Heart left ventricle (tissue), 16 donors: ENCODE measurements at regions not wholly inside any gene's neighbourhood (a gene's known extent, or its start where the extent isn't known, plus 50 kb on each side); places are given as distances from the start of the nearest gene placed in this dataset.

Experiments used
- ATAC-seq, 4 donors: fragments of 200-7000 bp; cut with Tn5 transposase; one replicate each; pipeline ENCODE4 v1.9.1; 2020 to 2022; ENCODE audit warnings: moderate library complexity in 4 of 4, mild to moderate bottlenecking in 3 of 4, moderate number of reproducible peaks in 1 of 4
- DNase-seq, 5 donors: peaks; one replicate each; pipeline ENCODE4 v3.0.0-alpha.2; 2020
- H3K27ac ChIP-seq, 12 donors: fragments of 200-600 bp; sonication (generic) in 4 of 12; one replicate each; pipeline versions ENCODE4 v1.5.0 to v1.8.0; 2016 to 2022; ENCODE audit warnings: mild to moderate bottlenecking in 2 of 12
- H3K27me3 ChIP-seq, 9 donors: fragments of 200-600 bp; sonication (generic) in 2 of 9; one replicate each; pipeline versions ENCODE4 v1.5.1 to v1.8.0; 2016 to 2022; ENCODE audit warnings: mild to moderate bottlenecking in 3 of 9
- H3K36me3 ChIP-seq, 9 donors: fragments of 200-600 bp; sonication (generic) in 2 of 9; one replicate each; pipeline versions ENCODE4 v1.5.0 to v1.8.0; 2018 to 2022; ENCODE audit warnings: mild to moderate bottlenecking in 2 of 9
- H3K4me1 ChIP-seq, 12 donors: fragments of 200-600 bp; sonication (generic) in 4 of 12; one replicate each; pipeline versions ENCODE4 v1.5.0 to v1.8.0; 2016 to 2022; ENCODE audit warnings: mild to moderate bottlenecking in 3 of 12
- H3K4me3 ChIP-seq, 12 donors: fragments of 200-600 bp; sonication (generic) in 4 of 12; one replicate each; pipeline versions ENCODE4 v1.5.0 to v1.8.0; 2017 to 2022; ENCODE audit warnings: mild to moderate bottlenecking in 9 of 12, moderate library complexity in 4 of 12
- H3K9me3 ChIP-seq, 12 donors: fragments of 200-600 bp; sonication (generic) in 4 of 12; one replicate each; pipeline versions ENCODE4 v1.5.0 to v1.8.0; 2016 to 2022; ENCODE audit warnings: mild to moderate bottlenecking in 1 of 12
- CTCF ChIP-seq, 12 donors: fragments of 200-600 bp; sonication (generic) in 4 of 12; IDR thresholded peaks; one replicate each; pipeline versions ENCODE4 v1.5.0 to v1.8.0; 2018 to 2022; ENCODE audit warnings: antibody characterized with exemption in 12 of 12, mild to moderate bottlenecking in 5 of 12
- POLR2A ChIP-seq, 2 donors: fragments of 450-650 bp; IDR thresholded peaks; one replicate each; pipeline ENCODE4 v1.6.1; 2017; ENCODE audit warnings: antibody characterized with exemption in 2 of 2, mild to moderate bottlenecking in 2 of 2, moderate library complexity in 2 of 2
- WGBS, 4 donors: extraction: QIAGEN DNeasy Blood & Tissue Kit in 2 of 4; methylation state at CpG; one replicate each; pipeline versions ENCODE4 v1.1.5 to v1.1.7; 2013 to 2018; 5-methylcytosine and 5-hydroxymethylcytosine counted together
- intact Hi-C, 10 donors: fragments of 100-400 bp; cut with DNase I; formaldehyde crosslinking; loops; one replicate each; pipeline versions ENCODE4 v1.11.1 to v1.14.2; 2022
- donor health status: ischemic (EF 13 %, LVEDD 7.1; RV severe dilation, severe dysfunction).
- donor health status: healthy with polysubstance abuse.
- donor health status: DM: no; HTN: yes; CAD: no.
- donor health status: DM: no; HTN: no; CAD: no.
- donor health status: ischemic (EF 25% LVEDD 6.9; RV normal size, moderate dysfunction).
- donor health status: ischemic (EF 25% LVEDD 5.7; RV mildly dilated, moderate dysfunction).
- donor health status: healthy.
- donor health status: DM: yes; HTN: yes; CAD: no.
- donor health status: ischemic (EF 35%, LVEDD 5.7; RV mildly dilated, moderate dysfunction).
- donor health status: nonischemic (EF 11% LVEDD 7.7; RV severe dilation, severe dysfunction).
- donor health status: DM: yes; HTN: yes; CAD: no.
- donor health status: PGD.
- donor health status: ischemic (EF 29% LVEDD 5.4; RV normal size, mild dysfunction).
- donor health status: nonischemic (EF 23%, LVEDD 6.1; RV moderate dilation, normal function).

- H3K27ac ChIP-seq = no peak overlapping the region
- no peaks in the 10 kb centered on the region for H3K4me1 ChIP-seq
- intact Hi-C loops = no loop called here
- no peaks in the 10 kb centered on the region for H3K27me3 ChIP-seq
- H3K4me3 ChIP-seq = no peak overlapping the region
- H3K9me3 ChIP-seq = no peaks in the 10 kb centered on the region
- no peaks in the 10 kb centered on the region for H3K36me3 ChIP-seq
- WGBS, 4 donors = 41 to 59% (median 45%) methylated on average over 2 of the region's 2 CpGs
- ATAC-seq = no peak
- no peak for DNase-seq
- no peak for TF ChIP-seq CTCF (IDR thresholded peaks at IDR 0.05)
- TF ChIP-seq POLR2A (IDR thresholded peaks at IDR 0.05) = no peak
These were observed 1075.6 kb downstream of the HACE1 start for GRCh38 chr6:103784117-103784516.

GRCh38 chr6:103783329-103783728 lies 1076.4 kb downstream of the HACE1 start:
- H3K27ac ChIP-seq = no peak overlapping the region
- peak in 1 of 5 donors; percentile 14 for DNase-seq
- 4 to 20% (median 9%) methylated on average over 4 of the region's 4 CpGs for WGBS, 4 donors
- no peaks in the 10 kb centered on the region for H3K27me3 ChIP-seq
- H3K4me3 ChIP-seq = no peak overlapping the region
- H3K4me1 ChIP-seq = no peaks in the 10 kb centered on the region
- no peaks in the 10 kb centered on the region for H3K36me3 ChIP-seq
- ATAC-seq = no peak
- intact Hi-C loops = no loop called here
- no peaks in the 10 kb centered on the region for H3K9me3 ChIP-seq
- TF ChIP-seq POLR2A (IDR thresholded peaks at IDR 0.05) = no peak
- no peak for TF ChIP-seq CTCF (IDR thresholded peaks at IDR 0.05)

GRCh38 chr6:103769431-103769830 lies 1090.3 kb downstream of the HACE1 start:
- TF ChIP-seq POLR2A (IDR thresholded peaks at IDR 0.05) (no peak), CTCF (IDR thresholded peaks at IDR 0.05) (no peak)
- Histone ChIP-seq H3K27ac (no peak overlapping the region), H3K4me3 (no peak overlapping the region), H3K9me3 (peaks cover 0 to 3% (median 0%) of the 10 kb centered on the region in 12 donors), H3K27me3 (no peaks in the 10 kb centered on the region), H3K4me1 (no peaks in the 10 kb centered on the region), H3K36me3 (no peaks in the 10 kb centered on the region)
- intact Hi-C loops = no loop called here
- DNase-seq = no peak
- WGBS, 4 donors = 65 to 80% (median 71%) methylated on average over 1 of the region's 1 CpG
- ATAC-seq = no peak

GRCh38 chr6:103750603-103751002 lies 1109.1 kb downstream of the HACE1 start:
- DNase-seq (no peak), ATAC-seq (no peak)
- Histone ChIP-seq H3K36me3 (no peaks in the 10 kb centered on the region), H3K4me1 (no peaks in the 10 kb centered on the region), H3K27ac (no peak overlapping the region), H3K9me3 (no peaks in the 10 kb centered on the region), H3K4me3 (no peak overlapping the region), H3K27me3 (no peaks in the 10 kb centered on the region)
- TF ChIP-seq POLR2A (IDR thresholded peaks at IDR 0.05) = no peak
- no peak for TF ChIP-seq CTCF (IDR thresholded peaks at IDR 0.05)
- intact Hi-C loops = no loop called here
- WGBS, 4 donors = 45 to 57% (median 48%) methylated on average over 7 of the region's 7 CpGs
